Mesendoderm (in vitro differentiated cells): ENCODE measurements at regions not wholly inside any gene's neighbourhood (a gene's known extent, or its start where the extent isn't known, plus 50 kb on each side); places are given as distances from the start of the nearest gene placed in this dataset.

ENCODE experiments used
- DNase-seq: peaks from one replicate; pipeline ENCODE4 v3.0.0; 2013
- H2AK5ac ChIP-seq: 2 replicates; pipeline ENCODE4 v1.6.1; 2013; ENCODE audit warnings: low read length, inconsistent platforms
- H2BK120ac ChIP-seq: 2 replicates; pipeline ENCODE4 v1.6.1; 2013; ENCODE audit warnings: low read depth, mild to moderate bottlenecking, low read length, moderate library complexity, mixed read lengths
- H2BK15ac ChIP-seq: replicated peaks from 2 replicates; pipeline ENCODE4 v1.6.1; 2013; ENCODE audit warnings: low read depth, mild to moderate bottlenecking, moderate library complexity
- H2BK5ac ChIP-seq: 2 replicates; pipeline ENCODE4 v1.6.1; 2013; ENCODE audit warnings: low read length, inconsistent platforms
- H3K18ac ChIP-seq: 2 replicates; pipeline ENCODE4 v1.6.1; 2013; ENCODE audit warnings: mild to moderate bottlenecking, low read length, mixed read lengths
- H3K23ac ChIP-seq: one replicate; pipeline ENCODE4 v1.6.1; 2013; ENCODE audit warnings: low read length
- H3K27ac ChIP-seq: 2 replicates; pipeline ENCODE4 v1.5.1; 2013; ENCODE audit warnings: low read depth, mild to moderate bottlenecking, inconsistent platforms, low read length, moderate library complexity
- H3K27me3 ChIP-seq: 2 replicates; pipeline ENCODE4 v1.6.1; 2013; ENCODE audit warnings: low read length, control low read depth, mild to moderate bottlenecking, inconsistent platforms; ENCODE audit not compliant: insufficient read depth, poor library complexity
- H3K36me3 ChIP-seq: 2 replicates; pipeline ENCODE4 v1.6.1; 2013; ENCODE audit warnings: low read length, inconsistent platforms; ENCODE audit not compliant: control insufficient read depth, insufficient read depth
- H3K4ac ChIP-seq: one replicate; pipeline ENCODE4 v1.6.1; 2013; ENCODE audit warnings: low read depth, mild to moderate bottlenecking, low read length, moderate library complexity
- H3K4me1 ChIP-seq: 2 replicates; pipeline ENCODE4 v1.6.1; 2013; ENCODE audit warnings: low read depth, low read length, inconsistent platforms; ENCODE audit not compliant: control insufficient read depth
- H3K4me2 ChIP-seq: 2 replicates; pipeline ENCODE4 v1.6.1; 2013; ENCODE audit warnings: low read length
- H3K4me3 ChIP-seq: 2 replicates; pipeline ENCODE4 v1.5.1; 2013; ENCODE audit warnings: mild to moderate bottlenecking, low read length
- H3K56ac ChIP-seq: one replicate; pipeline ENCODE4 v1.6.1; 2013; ENCODE audit warnings: low read length
- H3K79me1 ChIP-seq: 2 replicates; pipeline ENCODE4 v1.6.1; 2013; ENCODE audit warnings: low read length, inconsistent platforms
- H3K79me2 ChIP-seq: 2 replicates; pipeline ENCODE4 v1.6.1; 2013; ENCODE audit warnings: mild to moderate bottlenecking, low read length; ENCODE audit not compliant: control insufficient read depth, insufficient read depth
- H3K9ac ChIP-seq: 2 replicates; pipeline ENCODE4 v1.6.1; 2013; ENCODE audit warnings: low read length, inconsistent platforms
- H4K5ac ChIP-seq: one replicate; pipeline ENCODE4 v1.6.1; 2013; ENCODE audit warnings: low read length
- H4K8ac ChIP-seq: one replicate; pipeline ENCODE4 v1.6.1; 2013; ENCODE audit warnings: low read depth, mild to moderate bottlenecking, control low read depth, low read length, moderate library complexity
- WGBS: extraction: QIAGEN DNeasy Blood & Tissue Kit; methylation state at CpG from one replicate; pipeline ENCODE4 v1.1.7; 2013; ENCODE audit warnings: low lambda C conversion rate, missing lambda C conversion rate; ENCODE audit not compliant: insufficient coverage; ENCODE audit errors: extremely low coverage; 5-methylcytosine and 5-hydroxymethylcytosine counted together

DNA sequence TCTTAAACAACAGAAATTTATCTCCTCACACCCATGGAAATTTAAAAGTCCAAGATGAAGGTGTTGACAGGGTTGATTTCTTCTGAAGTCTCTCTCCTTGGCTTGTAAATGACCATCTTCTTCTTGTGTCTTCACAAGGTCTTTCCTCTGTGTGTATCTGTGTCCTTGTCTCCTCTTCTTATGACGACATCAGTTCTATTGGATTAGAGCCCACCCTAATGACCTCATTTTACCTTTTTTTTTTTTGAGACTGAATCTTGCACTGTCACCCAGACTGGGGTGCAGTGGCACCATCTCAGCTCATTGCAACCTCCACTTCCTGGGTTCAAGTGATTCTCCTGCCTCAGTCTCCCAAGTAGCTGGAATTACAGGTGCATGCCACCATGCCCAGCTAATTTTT lies 429.0 kb upstream of the CDH5 start:
- Histone ChIP-seq H2BK5ac (no peak overlapping the region), H3K4me1 (no peaks in the 10 kb centered on the region), H4K5ac (no peak overlapping the region), H3K79me2 (no peaks in the 10 kb centered on the region), H3K27ac (no peak overlapping the region), H3K27me3 (no peaks in the 10 kb centered on the region), H3K4me3 (no peak overlapping the region), H3K18ac (no peak overlapping the region), H2BK120ac (no peak overlapping the region), H3K23ac (no peak overlapping the region), H3K36me3 (no peaks in the 10 kb centered on the region), H4K8ac (no peak overlapping the region), H2AK5ac (no peak overlapping the region), H3K9ac (no peak overlapping the region), H2BK15ac (no peak overlapping the region), H3K4me2 (no peak overlapping the region), H3K56ac (no peak overlapping the region), H3K79me1 (no peaks in the 10 kb centered on the region), H3K4ac (no peak overlapping the region)
- DNase-seq: no peak
- no CpG with 5 or more reads among the region's 1 CpG for WGBS

DNA sequence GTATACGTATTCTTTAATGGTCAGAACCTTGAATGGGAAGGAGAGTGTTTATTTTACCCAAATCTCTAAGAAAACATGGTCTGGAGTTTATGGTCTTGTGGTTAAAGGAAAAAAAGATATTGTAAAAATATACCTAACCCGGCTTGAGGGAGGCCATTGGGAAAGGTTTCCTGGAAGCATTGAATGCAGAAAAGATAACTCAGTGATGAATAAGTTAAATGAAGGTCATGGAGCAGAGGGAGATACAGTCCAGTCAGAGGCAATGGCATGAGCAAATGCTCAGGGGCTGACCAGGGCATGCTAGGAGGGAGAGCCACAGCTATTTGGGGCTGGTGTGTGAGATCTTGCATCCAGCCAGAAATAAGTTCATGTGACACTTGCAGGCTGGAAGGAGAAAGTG lies 430.4 kb upstream of the CDH5 start:
- Histone ChIP-seq H3K23ac (no peak overlapping the region), H3K79me2 (no peaks in the 10 kb centered on the region), H3K4ac (no peak overlapping the region), H3K36me3 (no peaks in the 10 kb centered on the region), H4K5ac (no peak overlapping the region), H3K18ac (no peak overlapping the region), H4K8ac (no peak overlapping the region), H3K9ac (no peak overlapping the region), H2BK5ac (no peak overlapping the region), H3K27me3 (no peaks in the 10 kb centered on the region), H2BK120ac (no peak overlapping the region), H2AK5ac (no peak overlapping the region), H3K4me2 (no peak overlapping the region), H3K4me3 (no peak overlapping the region), H3K4me1 (no peaks in the 10 kb centered on the region), H3K27ac (no peak overlapping the region), H2BK15ac (no peak overlapping the region), H3K56ac (no peak overlapping the region), H3K79me1 (no peaks in the 10 kb centered on the region)
- no peak for DNase-seq
- no CpG with 5 or more reads among the region's 2 CpGs for whole genome bisulfite sequencing

DNA sequence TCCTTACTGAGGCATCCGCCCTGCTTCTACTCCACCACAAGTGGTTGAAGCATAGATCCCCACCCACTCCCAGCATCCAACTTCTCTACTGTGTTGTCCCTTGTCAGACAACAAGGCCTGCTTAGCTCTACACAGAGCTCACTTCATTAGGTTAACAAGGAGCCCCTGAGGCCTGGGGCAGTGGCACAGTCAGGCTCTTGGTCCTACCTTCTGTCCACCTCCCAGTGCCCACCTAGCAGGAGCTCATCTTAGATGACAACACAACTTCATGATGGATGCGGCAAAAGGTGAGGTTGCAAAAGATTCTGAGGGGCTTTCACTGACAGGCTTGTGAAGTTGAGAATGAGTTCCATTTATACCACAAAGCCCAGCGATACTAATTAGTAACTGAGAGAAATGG lies 432.0 kb upstream of the CDH5 start:
- Histone ChIP-seq H2BK15ac (no peak overlapping the region), H4K8ac (no peak overlapping the region), H3K79me1 (no peaks in the 10 kb centered on the region), H3K4me1 (no peaks in the 10 kb centered on the region), H3K4me2 (no peak overlapping the region), H3K9ac (no peak overlapping the region), H3K56ac (no peak overlapping the region), H3K27me3 (no peaks in the 10 kb centered on the region), H2AK5ac (no peak overlapping the region), H3K4ac (no peak overlapping the region), H3K4me3 (no peak overlapping the region), H3K18ac (no peak overlapping the region), H3K23ac (no peak overlapping the region), H3K36me3 (no peaks in the 10 kb centered on the region), H2BK120ac (no peak overlapping the region), H3K79me2 (no peaks in the 10 kb centered on the region), H4K5ac (no peak overlapping the region), H3K27ac (no peak overlapping the region), H2BK5ac (no peak overlapping the region)
- no peak for DNase-seq
- WGBS: no CpG with 5 or more reads among the region's 3 CpGs

DNA sequence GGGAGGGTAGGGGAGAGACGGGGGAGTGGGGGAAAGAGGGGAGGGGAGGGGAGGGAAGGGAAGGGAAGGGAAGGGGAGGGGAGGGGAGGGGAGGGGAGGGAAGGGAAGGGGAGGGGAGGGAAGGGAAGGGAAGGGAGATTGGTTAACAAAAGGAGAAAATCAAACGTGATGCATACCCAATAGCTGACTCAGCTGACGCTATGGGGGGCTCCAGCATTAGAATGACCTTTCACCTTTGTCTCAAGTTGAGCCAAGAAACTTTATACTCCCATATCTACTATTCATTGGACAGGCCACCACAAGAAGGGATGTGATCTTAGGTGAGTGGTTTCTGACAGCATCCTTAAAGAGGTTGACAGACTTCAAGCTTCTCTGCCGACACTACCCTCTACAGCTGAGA lies 432.8 kb upstream of the CDH5 start:
- no peak overlapping the region for H3K4ac ChIP-seq
- H3K23ac ChIP-seq: no peak overlapping the region
- H3K79me2 ChIP-seq: no peaks in the 10 kb centered on the region
- no peak overlapping the region for H4K5ac ChIP-seq
- H2BK5ac ChIP-seq: no peak overlapping the region
- H2BK15ac ChIP-seq: no peak overlapping the region
- no peak overlapping the region for H2AK5ac ChIP-seq
- no CpG with 5 or more reads among the region's 4 CpGs for WGBS
- H3K27me3 ChIP-seq: no peaks in the 10 kb centered on the region
- no peak overlapping the region for H3K4me2 ChIP-seq
- no peak overlapping the region for H3K27ac ChIP-seq
- H3K4me3 ChIP-seq: no peak overlapping the region
- no peak overlapping the region for H2BK120ac ChIP-seq
- no peaks in the 10 kb centered on the region for H3K79me1 ChIP-seq
- no peak for DNase-seq
- no peak overlapping the region for H3K18ac ChIP-seq
- no peak overlapping the region for H3K9ac ChIP-seq
- H4K8ac ChIP-seq: no peak overlapping the region
- no peaks in the 10 kb centered on the region for H3K4me1 ChIP-seq
- no peaks in the 10 kb centered on the region for H3K36me3 ChIP-seq
- no peak overlapping the region for H3K56ac ChIP-seq

DNA sequence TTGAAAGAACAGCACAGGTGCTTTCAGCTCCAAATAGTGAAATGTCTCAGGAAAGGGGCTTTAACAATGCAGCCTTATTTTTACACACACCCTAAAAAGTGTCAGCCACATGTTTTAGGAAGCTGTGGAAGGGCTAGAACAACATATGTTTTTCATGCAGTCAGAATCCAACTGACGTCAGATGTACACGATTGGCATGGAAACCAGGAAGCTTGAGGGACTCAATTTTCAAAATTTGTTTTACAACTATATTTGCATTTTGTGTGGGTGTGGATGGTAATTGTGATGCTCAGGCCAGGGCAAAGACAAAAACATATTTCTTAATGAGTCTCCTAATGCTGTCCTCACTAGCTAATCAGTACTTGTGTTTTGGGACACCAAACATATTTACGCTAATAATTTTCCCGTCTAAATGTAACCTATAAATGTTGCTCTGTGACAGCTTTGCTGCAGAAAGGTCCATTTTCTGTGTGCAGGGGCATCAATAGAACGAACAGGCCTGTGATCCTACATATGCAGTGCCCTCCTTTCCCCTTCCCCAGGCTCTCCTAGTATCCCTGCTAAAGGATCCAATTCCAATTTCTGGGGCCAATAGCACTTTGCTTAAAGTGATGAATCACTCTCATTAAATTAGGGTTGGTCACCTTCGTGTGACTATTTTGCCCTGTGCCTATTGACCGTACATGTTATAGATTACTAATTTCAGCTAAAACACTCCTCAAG lies 434.0 kb upstream of the CDH5 start:
- no CpG with 5 or more reads among the region's 7 CpGs for WGBS
- no peak overlapping the region for H3K56ac ChIP-seq
- H4K5ac ChIP-seq: no peak overlapping the region
- no peak overlapping the region for H3K27ac ChIP-seq
- H3K36me3 ChIP-seq: no peaks in the 10 kb centered on the region
- no peak overlapping the region for H4K8ac ChIP-seq
- no peaks in the 10 kb centered on the region for H3K79me2 ChIP-seq
- no peak overlapping the region for H2BK5ac ChIP-seq
- no peak overlapping the region for H2AK5ac ChIP-seq
- no peak overlapping the region for H3K9ac ChIP-seq
- H3K4ac ChIP-seq: no peak overlapping the region
- DNase-seq: no peak
- H3K4me3 ChIP-seq: no peak overlapping the region
- no peaks in the 10 kb centered on the region for H3K4me1 ChIP-seq
- no peaks in the 10 kb centered on the region for H3K79me1 ChIP-seq
- no peak overlapping the region for H3K4me2 ChIP-seq
- no peaks in the 10 kb centered on the region for H3K27me3 ChIP-seq
- H3K18ac ChIP-seq: no peak overlapping the region
- no peak overlapping the region for H2BK15ac ChIP-seq
- no peak overlapping the region for H3K23ac ChIP-seq
- no peak overlapping the region for H2BK120ac ChIP-seq

DNA sequence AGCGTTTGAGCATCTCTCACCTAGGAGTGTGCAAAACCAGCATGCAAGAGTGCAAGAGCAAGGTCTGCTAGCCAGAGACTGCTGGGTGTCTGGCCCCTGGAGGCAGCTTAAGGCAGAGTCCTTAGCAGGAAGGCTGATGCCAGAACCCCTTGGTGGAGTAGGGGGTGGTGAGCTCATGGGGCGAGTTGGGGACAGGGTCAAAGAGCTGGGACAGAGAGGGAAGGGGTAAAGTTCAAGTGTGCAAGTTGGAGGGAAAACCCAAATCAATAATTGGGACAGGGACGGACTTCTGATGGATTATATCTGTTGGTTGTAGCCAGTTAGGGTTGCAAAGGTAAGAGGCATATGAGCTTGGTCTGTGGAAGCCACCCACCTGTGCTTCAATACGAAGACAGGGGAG lies 443.6 kb upstream of the CDH5 start:
- H4K5ac ChIP-seq: no peak overlapping the region
- no CpG with 5 or more reads among the region's 4 CpGs for WGBS
- H3K27ac ChIP-seq: no peak overlapping the region
- H4K8ac ChIP-seq: no peak overlapping the region
- no peak overlapping the region for H2BK120ac ChIP-seq
- H3K4me2 ChIP-seq: no peak overlapping the region
- H3K79me2 ChIP-seq: no peaks in the 10 kb centered on the region
- no peak overlapping the region for H3K18ac ChIP-seq
- H3K4me1 ChIP-seq: peaks cover under 1% of the 10 kb centered on the region
- no peaks in the 10 kb centered on the region for H3K36me3 ChIP-seq
- H3K23ac ChIP-seq: no peak overlapping the region
- no peak overlapping the region for H3K4ac ChIP-seq
- H2BK5ac ChIP-seq: no peak overlapping the region
- no peak overlapping the region for H3K56ac ChIP-seq
- H3K79me1 ChIP-seq: no peaks in the 10 kb centered on the region
- H2AK5ac ChIP-seq: no peak overlapping the region
- H2BK15ac ChIP-seq: no peak overlapping the region
- no peaks in the 10 kb centered on the region for H3K27me3 ChIP-seq
- no peak overlapping the region for H3K9ac ChIP-seq
- H3K4me3 ChIP-seq: no peak overlapping the region
- DNase-seq: no peak
